Inferior parietal cortex (tissue), 1 donor: ENCODE measurements at regions not wholly inside any gene's neighbourhood (a gene's known extent, or its start where the extent isn't known, plus 50 kb on each side); places are given as distances from the start of the nearest gene placed in this dataset.

Experiments
- DNase-seq: peaks from one replicate; pipeline ENCODE4 v3.0.0-alpha.2; 2016; ENCODE audit errors: extremely low spot score

GRCh38 chr11:111194860-111195568 is 50.5 kb upstream of the POU2AF2 start:
- no peak for DNase-seq

- DNase-seq: no peak
These were observed 51.5 kb upstream of the POU2AF2 start for GRCh38 chr11:111193924-111194490.

- DNase-seq: no peak
These were observed 56.1 kb upstream of the POU2AF2 start for GRCh38 chr11:111189466-111189865.

GRCh38 chr11:111186308-111186915 is 59.1 kb upstream of the POU2AF2 start:
- no peak for DNase-seq

- DNase-seq: no peak
These were observed 60.3 kb upstream of the POU2AF2 start for GRCh38 chr11:111185266-111185665.

GRCh38 chr11:111183706-111184105 is 61.8 kb upstream of the POU2AF2 start:
- no peak for DNase-seq

- no peak for DNase-seq
These were observed 66.2 kb upstream of the POU2AF2 start for GRCh38 chr11:111179184-111179910.

- DNase-seq: no peak
These were observed 68.3 kb upstream of the POU2AF2 start for GRCh38 chr11:111177037-111177871.

- DNase-seq: no peak
These were observed 68.9 kb upstream of the POU2AF2 start for GRCh38 chr11:111176603-111177002.

GRCh38 chr11:111173221-111173620 is 72.3 kb upstream of the POU2AF2 start:
- DNase-seq: no peak

- peak; percentile 29 for DNase-seq
These were observed 73.1 kb upstream of the POU2AF2 start for GRCh38 chr11:111172321-111172862.

- DNase-seq: no peak
These were observed 74.7 kb upstream of the POU2AF2 start for GRCh38 chr11:111170761-111171379.

- DNase-seq: no peak
These were observed 76.2 kb upstream of the POU2AF2 start for GRCh38 chr11:111169367-111169766.

GRCh38 chr11:111168871-111169270 is 76.7 kb upstream of the POU2AF2 start:
- DNase-seq: no peak

GRCh38 chr11:111167666-111168065 is 77.9 kb upstream of the POU2AF2 start:
- no peak for DNase-seq

- DNase-seq: no peak
These were observed 78.9 kb upstream of the POU2AF2 start for GRCh38 chr11:111166598-111166997.

- peak; percentile 32 for DNase-seq
These were observed 83.2 kb upstream of the POU2AF2 start for GRCh38 chr11:111162305-111162704.

GRCh38 chr11:111157571-111157970 is 88.0 kb upstream of the POU2AF2 start:
- DNase-seq: no peak

- no peak for DNase-seq
These were observed 90.5 kb upstream of the POU2AF2 start for GRCh38 chr11:111155021-111155420.

GRCh38 chr11:111153194-111153593 is 92.3 kb upstream of the POU2AF2 start:
- DNase-seq: no peak

GRCh38 chr11:111148953-111149352 is 96.6 kb upstream of the POU2AF2 start:
- DNase-seq: no peak
